A549 (cell line): ENCODE measurements at regions not wholly inside any gene's neighbourhood (a gene's known extent, or its start where the extent isn't known, plus 50 kb on each side); places are given as distances from the start of the nearest gene placed in this dataset.
"Not testable (repeated sequence)": the region's sequence is repeated elsewhere in the genome, so short reads cannot be mapped to it uniquely, and the experiment has no call there.

Source experiments
- CBX8 ChIP-seq: fragments of 200-600 bp; sonication (generic); IDR thresholded peaks from 2 replicates; pipeline ENCODE4 v1.6.1; 2016
- CHD2 ChIP-seq: fragments of 150-350 bp; IDR thresholded peaks from 2 replicates; pipeline ENCODE4 v1.6.1; 2014; ENCODE audit warnings: low read length; ENCODE audit not compliant: partially characterized antibody
- HDAC2 ChIP-seq: fragments of 200-600 bp; sonication (generic); IDR thresholded peaks from 2 replicates; pipeline ENCODE4 v1.6.1; 2016
- JUN ChIP-seq, 2 experiments: fragments of >200 bp; sonication (Bioruptor Twin); formaldehyde crosslinking; IDR thresholded peaks; 2 replicates in 1 of 2; 3 replicates in 1 of 2; pipeline ENCODE4 v1.6.1; 2016 to 2017
- JUNB ChIP-seq: fragments of >200 bp; sonication (Bioruptor Twin); formaldehyde crosslinking; IDR thresholded peaks from 2 replicates; pipeline ENCODE4 v1.6.1; 2016
- MAX ChIP-seq: IDR thresholded peaks from 2 replicates; pipeline ENCODE4 v1.6.1; 2012
- NR3C1 ChIP-seq: fragments of >200 bp; sonication (Bioruptor Twin); formaldehyde crosslinking; IDR thresholded peaks from 3 replicates; pipeline ENCODE4 v1.6.1; 2017
- POLR2A ChIP-seq: IDR thresholded peaks from 2 replicates; pipeline ENCODE4 v1.6.1; 2012; ENCODE audit warnings: mild to moderate bottlenecking, low read length
- POLR2AphosphoS2 ChIP-seq: conservative IDR thresholded peaks from 2 replicates; pipeline ENCODE4 v1.6.1; 2012; ENCODE audit warnings: low read length, improper control_type of control experiment, inconsistent platforms
- RAD21 ChIP-seq, 2 experiments: fragments of >200 bp in 1 of 2; sonication (Bioruptor Twin) in 1 of 2; formaldehyde crosslinking in 1 of 2; IDR thresholded peaks in 1 of 2; conservative IDR thresholded peaks in 1 of 2; 2 replicates in 1 of 2; 3 replicates in 1 of 2; pipeline ENCODE4 v1.6.1; 2012 to 2018; ENCODE audit warnings: inconsistent platforms in 1 of 2
- TFCP2L1 ChIP-seq: fragments of 250-450 bp; sonication (Bioruptor Pico); IDR thresholded peaks from 2 replicates; pipeline ENCODE4 v1.5.0; 2021; ENCODE audit warnings: mild to moderate bottlenecking
- TF ChIP-seq, protein P1 (sequence below): fragments of >200 bp; sonication (Bioruptor Twin); formaldehyde crosslinking; IDR thresholded peaks from 3 replicates; pipeline ENCODE4 v1.5.1; 2016

DNA sequence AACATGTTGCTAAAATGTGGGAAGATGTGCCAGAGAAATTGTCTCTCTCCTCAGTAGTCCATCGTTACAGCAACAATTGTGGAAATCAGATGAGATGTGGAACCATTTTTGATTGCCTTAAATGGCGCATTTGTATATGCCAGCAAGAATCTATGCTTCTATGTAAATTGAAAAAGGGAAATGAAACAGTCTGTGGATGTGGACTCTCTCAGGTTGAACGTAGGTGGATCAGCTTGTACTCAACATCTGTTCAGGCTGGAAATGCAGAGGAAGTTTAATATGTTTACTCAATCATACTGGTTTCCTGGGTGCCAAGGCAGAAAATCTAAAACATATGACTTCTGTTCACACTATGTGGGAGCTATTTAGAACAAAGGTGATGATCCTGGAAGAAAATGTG is 490.7 kb upstream of the ZNF337 start:
- not testable (repeated sequence) for TF ChIP-seq POLR2A; JUNB; JUN (IDR thresholded peaks at IDR 0.05); NR3C1; CBX8; MAX; POLR2AphosphoS2; CHD2; RAD21 (conservative IDR thresholded peaks at IDR 0.05 in 1 of 2, IDR thresholded peaks at IDR 0.05 in 1 of 2); HDAC2; TFCP2L1
- TF ChIP-seq, protein P1, sequence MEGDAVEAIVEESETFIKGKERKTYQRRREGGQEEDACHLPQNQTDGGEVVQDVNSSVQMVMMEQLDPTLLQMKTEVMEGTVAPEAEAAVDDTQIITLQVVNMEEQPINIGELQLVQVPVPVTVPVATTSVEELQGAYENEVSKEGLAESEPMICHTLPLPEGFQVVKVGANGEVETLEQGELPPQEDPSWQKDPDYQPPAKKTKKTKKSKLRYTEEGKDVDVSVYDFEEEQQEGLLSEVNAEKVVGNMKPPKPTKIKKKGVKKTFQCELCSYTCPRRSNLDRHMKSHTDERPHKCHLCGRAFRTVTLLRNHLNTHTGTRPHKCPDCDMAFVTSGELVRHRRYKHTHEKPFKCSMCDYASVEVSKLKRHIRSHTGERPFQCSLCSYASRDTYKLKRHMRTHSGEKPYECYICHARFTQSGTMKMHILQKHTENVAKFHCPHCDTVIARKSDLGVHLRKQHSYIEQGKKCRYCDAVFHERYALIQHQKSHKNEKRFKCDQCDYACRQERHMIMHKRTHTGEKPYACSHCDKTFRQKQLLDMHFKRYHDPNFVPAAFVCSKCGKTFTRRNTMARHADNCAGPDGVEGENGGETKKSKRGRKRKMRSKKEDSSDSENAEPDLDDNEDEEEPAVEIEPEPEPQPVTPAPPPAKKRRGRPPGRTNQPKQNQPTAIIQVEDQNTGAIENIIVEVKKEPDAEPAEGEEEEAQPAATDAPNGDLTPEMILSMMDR = not testable (repeated sequence)
